MCF 10A (cell line): ENCODE measurements at regions not wholly inside any gene's neighbourhood (a gene's known extent, or its start where the extent isn't known, plus 50 kb on each side); places are given as distances from the start of the nearest gene placed in this dataset.

Experiments used
- BruUV-seq: library from RNA; stranded (reverse); fragments of 400-500 nt; replicated peaks from 2 replicates; lab custom pipeline; 2021; lab: Mats Ljungman, UMichigan
- CTCF ChIA-PET: fragments of 300-600 bp; sonication (Branson Sonifier 250); formaldehyde crosslinking; extraction: SDS; loops from one replicate; lab custom pipeline; 2021; ENCODE audit warnings: antibody characterized with exemption, inconsistent platforms; lab: Yijun Ruan, JAX
- POLR2A ChIA-PET: fragments of 300-600, 350-650 bp; sonication (Branson Sonifier 250); formaldehyde crosslinking; extraction: SDS; loops from one replicate; lab custom pipeline; 2020; ENCODE audit warnings: antibody characterized with exemption, inconsistent platforms; lab: Yijun Ruan, JAX
- DNase-seq: peaks from one replicate; pipeline ENCODE4 v3.0.0-alpha.2; 2018; ENCODE audit not compliant: unreplicated experiment
- H3K27ac Mint-ChIP-seq: one replicate; pipeline ENCODE4 v1.8.0; 2022; ENCODE audit warnings: mild to moderate bottlenecking, low read depth, mixed read lengths; ENCODE audit not compliant: unreplicated experiment
- H3K27me3 Mint-ChIP-seq: one replicate; pipeline ENCODE4 v1.8.0; 2022; ENCODE audit warnings: mixed read lengths; ENCODE audit not compliant: insufficient read depth, unreplicated experiment
- H3K36me3 Mint-ChIP-seq: one replicate; pipeline ENCODE4 v1.8.0; 2022; ENCODE audit warnings: mild to moderate bottlenecking, moderate library complexity, mixed read lengths; ENCODE audit not compliant: insufficient read depth, unreplicated experiment
- H3K4me1 Mint-ChIP-seq: one replicate; pipeline ENCODE4 v1.8.0; 2022; ENCODE audit warnings: mixed read lengths; ENCODE audit not compliant: insufficient read depth, unreplicated experiment
- H3K4me3 Mint-ChIP-seq: one replicate; pipeline ENCODE4 v1.8.0; 2022; ENCODE audit warnings: mild to moderate bottlenecking, moderate library complexity, mixed read lengths; ENCODE audit not compliant: unreplicated experiment
- H3K9me3 Mint-ChIP-seq: one replicate; pipeline ENCODE4 v1.8.0; 2022; ENCODE audit warnings: mixed read lengths; ENCODE audit not compliant: unreplicated experiment
- CTCF ChIP-seq: fragments of 200-600 bp; IDR thresholded peaks from one replicate; pipeline ENCODE4 v1.8.0; 2022; ENCODE audit warnings: antibody characterized with exemption, mild to moderate bottlenecking; ENCODE audit not compliant: unreplicated experiment
- intact Hi-C: fragments of 100-400 bp; cut with micrococcal nuclease; formaldehyde crosslinking; loops from 2 replicates; pipeline ENCODE4 v1.14.1; 2022

- no peak for DNase-seq
- H3K27me3 Mint-ChIP-seq = no peaks in the 10 kb centered on the region
- H3K27ac Mint-ChIP-seq = no peak overlapping the region
- no TSS peak for BruUV-seq
- no peak overlapping the region for H3K4me3 Mint-ChIP-seq
- ChIA-PET POLR2A (no interaction called here), CTCF (interaction anchor here (0.5 to 0.9 kb wide), 4 partner anchors 198 to 697 kb away, joined by 3 read pairs; partner anchors contain the start of gene NXT1)
- no peaks in the 10 kb centered on the region for H3K4me1 Mint-ChIP-seq
- H3K36me3 Mint-ChIP-seq = no peaks in the 10 kb centered on the region
- intact Hi-C loops = no loop called here
- TF ChIP-seq CTCF = no peak
- no peaks in the 10 kb centered on the region for H3K9me3 Mint-ChIP-seq
These were observed 68.6 kb upstream of the FOXA2 start for GRCh38 chr20:22652681-22653588.

- Mint-ChIP-seq H3K4me1 (no peaks in the 10 kb centered on the region), H3K9me3 (no peaks in the 10 kb centered on the region), H3K4me3 (no peak overlapping the region), H3K27ac (no peak overlapping the region), H3K27me3 (no peaks in the 10 kb centered on the region), H3K36me3 (no peaks in the 10 kb centered on the region)
- intact Hi-C loops = no loop called here
- ChIA-PET POLR2A (no interaction called here), CTCF (interaction anchor here (0.5 to 0.9 kb wide), 3 partner anchors 314 to 696 kb away, joined by 3 read pairs; partner anchors contain the start of gene NXT1)
- DNase-seq = no peak
- no peak for TF ChIP-seq CTCF
- BruUV-seq = no TSS peak
These were observed 69.6 kb upstream of the FOXA2 start for GRCh38 chr20:22653658-22654642.

GRCh38 chr20:22663528-22664025, 79.2 kb upstream of the FOXA2 start:
- Mint-ChIP-seq H3K27ac (no peak overlapping the region), H3K4me1 (no peaks in the 10 kb centered on the region), H3K27me3 (peaks cover 14% of the 10 kb centered on the region), H3K36me3 (no peaks in the 10 kb centered on the region), H3K9me3 (no peaks in the 10 kb centered on the region), H3K4me3 (no peak overlapping the region)
- DNase-seq = no peak
- no TSS peak for BruUV-seq
- intact Hi-C loops = no loop called here
- no peak for TF ChIP-seq CTCF
- CTCF ChIA-PET = interaction anchor here (1.0 to 1.5 kb wide), 4 partner anchors 15 to 330 kb away, joined by 3 to 4 read pairs (median 3); no protein-coding TSS in a partner anchor
- POLR2A ChIA-PET = interaction anchor here (0.6 kb wide), 1 partner anchor 26 kb away, joined by 3 read pairs; no protein-coding TSS in a partner anchor
